ENCODE measurements at regions not wholly inside any gene's neighbourhood (a gene's known extent, or its start where the extent isn't known, plus 50 kb on each side); places are given as distances from the start of the nearest gene placed in this dataset.

DNA sequence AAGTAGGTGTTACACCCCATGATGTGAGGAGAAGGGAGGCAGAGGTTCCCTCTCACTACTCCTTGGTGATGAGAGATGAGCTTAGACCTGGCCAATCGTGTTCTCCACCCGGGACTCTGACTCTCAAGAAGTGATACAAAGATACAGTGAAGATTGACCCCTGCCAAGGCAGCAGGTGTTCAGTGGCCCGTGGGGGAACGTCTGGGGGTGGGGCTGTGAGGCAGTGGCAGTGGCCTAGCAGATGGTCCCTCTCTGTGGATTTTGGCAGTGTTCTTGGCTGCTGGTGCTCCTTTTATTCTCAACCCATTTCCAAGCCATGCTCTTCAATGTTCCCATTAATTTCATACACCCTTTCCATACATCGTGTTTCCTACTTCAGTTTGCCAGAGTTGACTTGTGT, 120.4 kb upstream of the NEDD4L start:
- Mint-ChIP-seq H3K36me3 (ENCODE audit: low read depth) (no peaks in the 10 kb centered on the region), H3K9me3 (no peaks in the 10 kb centered on the region), H3K4me3 (ENCODE audit: low read depth) (no peak overlapping the region), H3K27me3 (ENCODE audit: low read depth) (no peaks in the 10 kb centered on the region), H3K4me1 (ENCODE audit: low read depth) (no peaks in the 10 kb centered on the region), H3K27ac (no peak overlapping the region)
- DNase-seq (ENCODE audit: low spot score) = no peak
- intact Hi-C loops (cut with micrococcal nuclease) = no loop called here

DNA sequence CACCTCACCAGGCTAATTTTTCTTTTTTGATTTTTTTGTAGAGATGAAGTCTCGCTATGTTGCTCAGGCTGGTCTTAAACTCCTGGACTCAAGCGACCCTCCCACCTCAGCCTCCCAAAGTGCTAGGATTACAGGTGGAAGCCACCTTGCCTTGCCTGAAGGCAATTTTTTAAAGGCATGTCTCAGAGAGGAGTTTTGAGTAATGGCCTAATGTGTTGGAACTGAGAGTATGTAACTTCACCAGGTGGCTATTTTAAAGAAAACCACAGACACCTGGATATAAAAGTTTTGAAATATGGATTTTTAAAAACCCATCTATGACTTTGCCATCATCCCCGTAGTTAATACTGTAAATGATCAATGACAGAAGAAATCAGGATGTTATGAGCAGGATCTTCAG, 119.8 kb upstream of the ATP8B1 start:
- Mint-ChIP-seq H3K27me3 (ENCODE audit: low read depth) (no peaks in the 10 kb centered on the region), H3K27ac (no peak overlapping the region), H3K36me3 (ENCODE audit: low read depth) (no peaks in the 10 kb centered on the region), H3K9me3 (no peaks in the 10 kb centered on the region), H3K4me3 (ENCODE audit: low read depth) (no peak overlapping the region), H3K4me1 (ENCODE audit: low read depth) (no peaks in the 10 kb centered on the region)
- no peak for DNase-seq (ENCODE audit: low spot score)
- intact Hi-C loops (cut with micrococcal nuclease) = no loop called here

DNA sequence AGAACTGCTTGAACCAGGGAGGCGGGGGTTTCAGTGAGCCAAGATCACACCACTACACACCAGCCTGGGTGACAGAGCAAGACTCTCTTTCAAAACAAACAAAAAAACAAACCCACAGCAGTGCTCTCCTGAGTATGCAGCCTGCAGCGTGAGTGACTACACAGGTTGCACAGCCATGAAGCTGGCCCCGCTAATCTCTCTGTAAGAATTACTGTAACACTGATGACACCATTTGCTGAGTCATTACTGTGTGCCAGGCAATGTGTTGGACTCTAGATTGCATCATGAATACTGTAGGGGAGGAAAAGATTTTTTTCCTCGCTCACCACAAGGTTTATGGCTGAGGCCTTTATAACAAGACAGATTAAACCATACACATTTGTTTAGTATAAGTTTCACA, 118.6 kb upstream of the ATP8B1 start:
- DNase-seq (ENCODE audit: low spot score) = no peak
- Mint-ChIP-seq H3K27ac (no peak overlapping the region), H3K27me3 (ENCODE audit: low read depth) (no peaks in the 10 kb centered on the region), H3K9me3 (no peaks in the 10 kb centered on the region), H3K4me3 (ENCODE audit: low read depth) (no peak overlapping the region), H3K4me1 (ENCODE audit: low read depth) (peaks cover 2% of the 10 kb centered on the region), H3K36me3 (ENCODE audit: low read depth) (no peaks in the 10 kb centered on the region)
- intact Hi-C loops (cut with micrococcal nuclease) = no loop called here

DNA sequence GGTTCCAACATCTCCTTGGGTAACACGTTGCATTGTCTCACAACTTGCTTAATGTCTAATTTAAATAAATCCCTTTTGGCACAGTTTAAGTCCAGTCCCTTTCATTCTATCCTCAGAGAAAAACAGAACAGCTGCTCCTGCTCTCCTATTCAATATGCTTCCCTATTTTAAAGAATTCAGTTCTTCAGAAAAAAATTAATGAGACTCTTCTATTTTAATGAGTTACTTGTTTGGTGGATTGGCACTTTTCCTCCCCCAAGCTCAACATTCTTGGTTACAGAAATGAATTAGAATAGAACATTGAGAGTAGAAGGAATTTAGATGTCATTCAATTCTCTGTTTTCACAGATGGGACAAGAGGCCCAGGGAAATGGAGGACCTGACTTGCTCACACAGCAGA, 116.9 kb upstream of the ATP8B1 start:
- Mint-ChIP-seq H3K9me3 (no peaks in the 10 kb centered on the region), H3K27ac (no peak overlapping the region), H3K27me3 (ENCODE audit: low read depth) (no peaks in the 10 kb centered on the region), H3K36me3 (ENCODE audit: low read depth) (no peaks in the 10 kb centered on the region), H3K4me3 (ENCODE audit: low read depth) (no peak overlapping the region), H3K4me1 (ENCODE audit: low read depth) (peaks cover 14% of the 10 kb centered on the region)
- no peak for DNase-seq (ENCODE audit: low spot score)
- intact Hi-C loops (cut with micrococcal nuclease) = no loop called here

DNA sequence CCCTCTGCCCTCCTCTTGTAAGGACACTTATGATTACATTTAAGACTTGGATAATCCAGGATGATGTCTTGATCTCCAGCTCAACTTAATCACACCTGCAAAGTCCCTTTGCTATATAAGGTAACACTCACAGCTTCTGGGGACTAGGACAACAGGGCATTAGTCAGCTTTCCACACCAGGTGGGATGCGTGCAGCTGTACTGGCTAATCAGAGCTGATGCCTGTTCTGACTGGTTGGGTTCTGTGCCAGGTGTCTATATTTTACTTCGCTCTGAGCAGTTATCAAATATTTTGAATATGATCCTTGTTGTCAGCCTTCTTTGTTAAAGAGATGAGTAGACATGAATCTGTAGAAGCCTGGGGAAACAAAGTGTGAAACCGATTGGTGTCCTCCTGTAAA, 115.5 kb upstream of the ATP8B1 start:
- intact Hi-C loops (cut with micrococcal nuclease) = loop anchor here (10.0 kb wide), 1 partner anchor 126 kb away; the partner anchor contains the start of gene NEDD4L
- H3K9me3 Mint-ChIP-seq = no peaks in the 10 kb centered on the region
- no peaks in the 10 kb centered on the region for H3K36me3 Mint-ChIP-seq (ENCODE audit: low read depth)
- H3K4me3 Mint-ChIP-seq (ENCODE audit: low read depth) = no peak overlapping the region
- peaks cover 14% of the 10 kb centered on the region for H3K4me1 Mint-ChIP-seq (ENCODE audit: low read depth)
- H3K27ac Mint-ChIP-seq = no peak overlapping the region
- H3K27me3 Mint-ChIP-seq (ENCODE audit: low read depth) = peaks cover 6% of the 10 kb centered on the region
- no peak for DNase-seq (ENCODE audit: low spot score)

DNA sequence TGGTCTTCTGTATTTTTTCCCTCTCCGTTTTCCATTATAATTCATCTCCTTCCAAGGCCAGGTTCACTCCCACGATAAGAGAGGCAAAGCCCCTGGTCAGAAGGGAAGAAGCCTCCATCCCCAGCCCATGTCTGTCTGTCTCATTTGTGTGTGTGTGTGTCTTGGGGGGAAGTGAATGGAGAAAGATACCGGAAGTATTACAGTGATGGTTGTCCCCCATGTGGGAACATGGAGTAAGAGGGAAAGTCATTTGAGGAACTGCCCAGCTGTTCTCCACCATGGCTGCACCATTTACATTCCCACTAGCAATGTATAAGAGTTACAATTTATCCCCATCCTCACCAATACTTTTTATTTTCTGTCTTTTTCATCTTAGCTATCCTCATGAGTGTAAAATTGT, 113.6 kb upstream of the ATP8B1 start:
- intact Hi-C loops (cut with micrococcal nuclease) = loop anchor here (10.0 kb wide), 1 partner anchor 128 kb away; the partner anchor contains the start of gene NEDD4L
- Mint-ChIP-seq H3K27ac (no peak overlapping the region), H3K36me3 (ENCODE audit: low read depth) (no peaks in the 10 kb centered on the region)

DNA sequence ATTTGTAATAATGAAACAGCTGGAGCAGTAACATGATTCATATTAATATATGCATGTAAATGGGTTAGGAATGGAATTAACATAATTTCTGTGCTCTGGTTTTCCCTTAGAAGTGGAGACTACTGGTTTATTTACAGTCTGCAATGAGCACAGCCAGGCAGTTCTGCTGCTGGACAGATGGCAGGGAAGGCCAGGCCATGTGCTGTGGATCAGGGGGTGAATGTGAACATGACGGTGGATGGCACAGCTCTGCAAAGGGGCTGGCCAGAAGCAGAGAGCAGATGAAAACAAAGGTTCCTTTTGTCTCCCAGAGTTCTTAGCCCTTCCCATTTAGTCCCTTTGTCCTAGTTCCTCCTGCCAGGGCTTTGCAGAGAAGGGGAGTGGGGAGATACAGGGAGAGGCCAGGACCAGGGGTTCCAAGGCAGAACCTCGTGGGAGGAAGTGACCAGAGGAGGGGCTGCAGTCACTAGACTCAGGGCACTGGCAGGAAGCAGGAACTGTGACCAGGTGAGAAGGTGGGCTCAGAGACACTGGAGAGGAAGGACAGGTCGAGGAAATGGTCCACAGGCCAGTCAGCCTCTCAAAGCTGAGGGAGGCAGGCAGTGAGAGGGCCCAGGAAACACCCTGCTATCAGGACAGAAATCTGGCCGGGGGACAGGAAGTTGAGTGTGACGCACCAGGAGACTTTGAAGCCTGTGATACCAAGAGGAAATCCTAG, 112.9 kb upstream of the ATP8B1 start:
- no peak overlapping the region for H3K27ac Mint-ChIP-seq
- DNase-seq (ENCODE audit: low spot score) = peak; percentile 17
- H3K4me3 Mint-ChIP-seq (ENCODE audit: low read depth) = no peak overlapping the region
- H3K36me3 Mint-ChIP-seq (ENCODE audit: low read depth) = no peaks in the 10 kb centered on the region
- peaks cover 14% of the 10 kb centered on the region for H3K4me1 Mint-ChIP-seq (ENCODE audit: low read depth)
- H3K27me3 Mint-ChIP-seq (ENCODE audit: low read depth) = peaks cover 6% of the 10 kb centered on the region
- intact Hi-C loops (cut with micrococcal nuclease) = loop anchor here (10.0 kb wide), 1 partner anchor 129 kb away; the partner anchor contains the start of gene NEDD4L
- H3K9me3 Mint-ChIP-seq = no peaks in the 10 kb centered on the region

More for the DNA sequence above, 113.6 kb upstream of the ATP8B1 start:
- DNase-seq (ENCODE audit: low spot score) = no peak
- H3K27me3 Mint-ChIP-seq (ENCODE audit: low read depth) = peaks cover 6% of the 10 kb centered on the region
- peaks cover 14% of the 10 kb centered on the region for H3K4me1 Mint-ChIP-seq (ENCODE audit: low read depth)
- no peak overlapping the region for H3K4me3 Mint-ChIP-seq (ENCODE audit: low read depth)
- H3K9me3 Mint-ChIP-seq = no peaks in the 10 kb centered on the region

DNA sequence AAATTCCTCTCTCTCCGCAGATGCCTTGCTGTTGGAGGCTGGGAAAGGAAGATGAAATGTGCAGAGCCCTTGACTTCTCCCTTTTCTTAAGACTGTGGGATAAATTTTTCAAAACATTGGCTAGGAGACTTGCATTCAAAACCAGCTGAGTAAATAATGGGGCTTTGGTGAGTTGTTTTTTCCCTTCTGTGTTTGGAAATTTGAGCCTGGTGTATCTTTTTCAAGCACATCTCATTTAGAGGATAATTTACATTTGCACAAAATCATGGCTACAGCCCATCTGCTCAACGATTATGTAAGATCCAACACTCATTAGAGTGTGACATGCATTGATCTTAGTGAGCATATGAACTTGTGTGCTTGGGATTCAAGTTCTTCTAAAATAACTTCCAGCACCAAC, 112.1 kb upstream of the ATP8B1 start:
- Mint-ChIP-seq H3K4me3 (ENCODE audit: low read depth) (no peak overlapping the region), H3K9me3 (no peaks in the 10 kb centered on the region), H3K4me1 (ENCODE audit: low read depth) (peaks cover 14% of the 10 kb centered on the region), H3K36me3 (ENCODE audit: low read depth) (no peaks in the 10 kb centered on the region), H3K27ac (no peak overlapping the region), H3K27me3 (ENCODE audit: low read depth) (peaks cover 6% of the 10 kb centered on the region)
- no peak for DNase-seq (ENCODE audit: low spot score)
- intact Hi-C loops (cut with micrococcal nuclease) = loop anchor here (10.0 kb wide), 1 partner anchor 130 kb away; the partner anchor contains the start of gene NEDD4L

DNA sequence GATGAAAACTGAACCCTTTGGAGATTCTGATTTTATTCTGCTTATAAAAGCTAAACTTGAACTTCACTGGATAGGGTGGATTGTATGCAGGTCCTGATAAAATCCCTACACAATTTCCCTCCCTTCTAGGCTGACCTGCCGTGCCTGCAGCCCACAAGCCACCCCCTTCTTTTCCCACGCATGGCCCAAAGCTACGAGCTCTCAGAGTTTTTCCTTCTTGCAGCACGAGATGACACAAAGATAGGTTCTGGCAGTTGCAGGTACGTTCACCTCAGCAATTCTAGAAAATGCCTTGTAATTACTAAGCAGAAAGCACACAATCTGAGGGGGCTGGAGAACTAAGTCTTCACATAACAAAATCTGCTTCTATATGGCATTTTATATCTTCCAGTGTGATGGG, 110.6 kb upstream of the ATP8B1 start:
- no peak overlapping the region for H3K27ac Mint-ChIP-seq
- no peaks in the 10 kb centered on the region for H3K9me3 Mint-ChIP-seq
- H3K27me3 Mint-ChIP-seq (ENCODE audit: low read depth) = peaks cover 6% of the 10 kb centered on the region
- H3K36me3 Mint-ChIP-seq (ENCODE audit: low read depth) = no peaks in the 10 kb centered on the region
- DNase-seq (ENCODE audit: low spot score) = no peak
- no peak overlapping the region for H3K4me3 Mint-ChIP-seq (ENCODE audit: low read depth)
- intact Hi-C loops (cut with micrococcal nuclease) = loop anchor here (10.0 kb wide), 1 partner anchor 131 kb away; the partner anchor contains the start of gene NEDD4L
- peaks cover 14% of the 10 kb centered on the region for H3K4me1 Mint-ChIP-seq (ENCODE audit: low read depth)

DNA sequence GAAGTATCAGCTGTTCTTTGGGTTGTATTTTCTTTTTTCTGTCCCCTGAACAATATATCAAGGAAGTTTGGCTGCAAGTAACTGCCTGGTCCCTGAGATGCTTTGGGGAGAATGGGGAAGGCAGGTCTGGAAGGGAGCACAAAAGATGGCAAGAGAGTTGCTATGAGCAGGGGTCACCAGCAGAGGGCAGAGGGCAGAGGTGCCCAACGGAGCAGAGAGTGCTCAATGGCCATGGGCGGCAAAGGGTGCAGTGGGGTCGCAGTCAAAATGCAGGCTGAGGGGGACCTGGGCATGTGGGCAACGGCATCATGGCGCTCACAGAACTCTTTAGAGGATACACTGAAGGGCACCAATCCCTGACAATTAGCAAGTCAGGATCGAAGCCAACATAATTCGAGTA, 107.7 kb upstream of the ATP8B1 start:
- no peak for DNase-seq (ENCODE audit: low spot score)
- Mint-ChIP-seq H3K36me3 (ENCODE audit: low read depth) (no peaks in the 10 kb centered on the region), H3K4me3 (ENCODE audit: low read depth) (no peak overlapping the region), H3K27ac (no peak overlapping the region), H3K27me3 (ENCODE audit: low read depth) (peaks cover 6% of the 10 kb centered on the region), H3K4me1 (ENCODE audit: low read depth) (peaks cover 3% of the 10 kb centered on the region), H3K9me3 (no peaks in the 10 kb centered on the region)
- intact Hi-C loops (cut with micrococcal nuclease) = loop anchor here (10.0 kb wide), 1 partner anchor 134 kb away; the partner anchor contains the start of gene NEDD4L

DNA sequence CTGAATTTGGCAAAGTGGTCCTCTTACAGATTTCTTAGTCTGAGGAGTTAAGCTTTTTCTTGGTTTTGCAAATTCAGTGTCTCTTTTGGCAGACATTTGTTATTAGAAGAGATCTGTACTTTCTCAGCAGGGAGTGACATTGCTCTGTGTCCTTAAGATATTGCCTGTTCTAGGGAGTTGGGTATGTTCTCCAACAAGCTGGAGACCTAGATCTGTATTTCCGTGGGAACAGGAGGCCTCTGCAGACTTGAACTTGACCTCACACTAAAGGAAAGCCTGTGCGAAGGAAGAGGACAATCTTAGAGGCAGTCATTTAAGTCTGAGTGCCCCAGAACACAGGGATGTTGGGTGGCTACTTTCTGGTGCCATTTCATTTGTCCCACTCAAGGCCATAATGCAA, 107.0 kb upstream of the ATP8B1 start:
- intact Hi-C loops (cut with micrococcal nuclease) = loop anchor here (10.0 kb wide), 1 partner anchor 135 kb away; the partner anchor contains the start of gene NEDD4L
- Mint-ChIP-seq H3K4me1 (ENCODE audit: low read depth) (no peaks in the 10 kb centered on the region), H3K9me3 (no peaks in the 10 kb centered on the region), H3K4me3 (ENCODE audit: low read depth) (no peak overlapping the region), H3K27ac (no peak overlapping the region), H3K36me3 (ENCODE audit: low read depth) (no peaks in the 10 kb centered on the region), H3K27me3 (ENCODE audit: low read depth) (peaks cover 6% of the 10 kb centered on the region)
- no peak for DNase-seq (ENCODE audit: low spot score)

DNA sequence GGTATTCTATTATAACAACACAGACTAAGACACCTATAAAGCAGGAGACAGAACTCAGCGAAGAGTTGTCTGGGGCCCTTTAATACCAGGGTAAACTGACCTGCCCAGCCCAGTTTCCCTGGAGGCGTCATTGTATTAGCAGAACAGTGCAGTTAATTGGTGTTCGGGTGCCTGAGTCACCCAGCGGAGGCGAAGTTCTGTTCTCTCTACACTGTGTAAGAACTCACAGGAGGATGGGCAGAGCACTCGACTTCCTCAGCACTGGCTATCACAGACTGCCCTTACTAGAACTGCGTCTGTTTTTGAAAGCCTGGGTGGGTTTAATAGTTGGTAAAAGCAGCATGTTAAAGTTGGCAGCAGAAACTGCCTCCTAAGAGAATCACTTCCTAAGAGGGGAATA, 106.5 kb upstream of the ATP8B1 start:
- H3K4me1 Mint-ChIP-seq (ENCODE audit: low read depth) = no peaks in the 10 kb centered on the region
- intact Hi-C loops (cut with micrococcal nuclease) = loop anchor here (10.0 kb wide), 1 partner anchor 135 kb away; the partner anchor contains the start of gene NEDD4L
- H3K9me3 Mint-ChIP-seq = no peaks in the 10 kb centered on the region
- no peak overlapping the region for H3K27ac Mint-ChIP-seq
- no peak for DNase-seq (ENCODE audit: low spot score)
- H3K36me3 Mint-ChIP-seq (ENCODE audit: low read depth) = no peaks in the 10 kb centered on the region
- H3K27me3 Mint-ChIP-seq (ENCODE audit: low read depth) = peaks cover 5% of the 10 kb centered on the region
- no peak overlapping the region for H3K4me3 Mint-ChIP-seq (ENCODE audit: low read depth)

DNA sequence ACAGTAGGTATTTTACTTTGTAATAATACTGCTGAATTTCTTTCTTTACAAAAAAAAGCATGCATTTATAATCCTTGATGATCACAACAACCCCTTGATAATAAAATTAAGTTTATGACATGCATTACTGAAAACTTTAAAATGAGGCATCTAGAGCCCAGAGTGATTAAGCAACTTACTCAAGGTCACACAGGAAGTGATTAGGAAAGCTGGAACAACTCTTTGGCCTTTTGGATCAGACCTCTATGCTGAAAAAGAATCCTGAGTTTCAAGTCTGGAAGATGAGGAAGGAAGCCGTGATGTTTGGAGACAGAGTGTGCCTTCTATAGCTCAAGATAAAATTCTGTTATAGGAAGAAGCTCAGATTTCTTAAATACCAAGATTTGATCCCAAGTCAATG, 105.0 kb upstream of the ATP8B1 start:
- intact Hi-C loops (cut with micrococcal nuclease) = no loop called here
- no peak for DNase-seq (ENCODE audit: low spot score)
- Mint-ChIP-seq H3K27me3 (ENCODE audit: low read depth) (no peaks in the 10 kb centered on the region), H3K4me3 (ENCODE audit: low read depth) (no peak overlapping the region), H3K4me1 (ENCODE audit: low read depth) (no peaks in the 10 kb centered on the region), H3K9me3 (no peaks in the 10 kb centered on the region), H3K36me3 (ENCODE audit: low read depth) (no peaks in the 10 kb centered on the region), H3K27ac (no peak overlapping the region)
